ENCODE measurements at regions not wholly inside any gene's neighbourhood (a gene's known extent, or its start where the extent isn't known, plus 50 kb on each side); places are given as distances from the start of the nearest gene placed in this dataset.

- Histone ChIP-seq H3K36me3 (ENCODE audit: insufficient read depth, insufficient read length, low read length) (no peaks in the 10 kb centered on the region), H3K9me3 (ENCODE audit: insufficient read depth, low read length) (peaks cover 13% of the 10 kb centered on the region; the same call in 1 of the 2 replicates), H3K4me3 (ENCODE audit: insufficient read length, low read depth) (no peak overlapping the region), H3K27me3 (ENCODE audit: insufficient read depth, insufficient read length) (no peaks in the 10 kb centered on the region), H3K9ac (ENCODE audit: insufficient read length, low read depth) (no peak overlapping the region), H3K4me1 (ENCODE audit: insufficient read depth, insufficient read length) (no peaks in the 10 kb centered on the region)
- DNase-seq (ENCODE audit: low read depth, low spot score): no peak
- TF ChIP-seq SUZ12 (IDR thresholded peaks at IDR 0.05; ENCODE audit: extremely low read depth, insufficient read depth, insufficient read length): no peak
- TF ChIP-seq ZNF274 (IDR thresholded peaks at IDR 0.05; ENCODE audit: low read depth, low read length): no peak
Observed at GRCh38 chr4:163748449-163748848, 254.0 kb downstream of the TMA16 start.

DNA sequence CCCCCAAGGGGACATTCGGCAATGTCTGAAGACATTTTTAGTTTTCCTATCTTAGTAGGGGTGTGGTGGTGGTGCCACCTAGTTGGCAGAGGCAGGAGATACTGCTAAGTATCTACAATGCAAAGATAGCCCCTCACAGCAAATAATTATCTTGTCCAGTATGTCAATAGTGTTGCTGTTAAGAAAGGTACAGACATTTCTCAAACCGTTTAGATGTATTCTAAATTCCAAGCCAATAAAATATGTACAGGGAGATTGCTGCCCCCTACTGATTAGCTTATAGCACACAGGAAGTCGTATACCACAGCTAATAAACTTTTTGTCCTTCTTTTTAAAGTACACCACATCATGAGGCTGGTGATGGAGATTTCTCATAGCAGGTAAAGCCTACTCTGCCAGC lies 260.5 kb downstream of the TMA16 start:
- H3K27me3 ChIP-seq (ENCODE audit: insufficient read depth, insufficient read length): no peaks in the 10 kb centered on the region
- no peak for TF ChIP-seq YY1 (IDR thresholded peaks at IDR 0.05; ENCODE audit: insufficient read depth, insufficient read length)
- no peak for TF ChIP-seq ZNF274 (IDR thresholded peaks at IDR 0.05; ENCODE audit: low read depth, low read length)
- no peak for TF ChIP-seq SUZ12 (IDR thresholded peaks at IDR 0.05; ENCODE audit: extremely low read depth, insufficient read depth, insufficient read length)
- no peak for DNase-seq (ENCODE audit: low read depth, low spot score)
- no peaks in the 10 kb centered on the region for H3K36me3 ChIP-seq (ENCODE audit: insufficient read depth, insufficient read length, low read length)
- H3K9me3 ChIP-seq (ENCODE audit: insufficient read depth, low read length): no peaks in the 10 kb centered on the region
- no peak overlapping the region for H3K9ac ChIP-seq (ENCODE audit: insufficient read length, low read depth)
- no peak overlapping the region for H3K4me3 ChIP-seq (ENCODE audit: insufficient read length, low read depth)
- no peaks in the 10 kb centered on the region for H3K4me1 ChIP-seq (ENCODE audit: insufficient read depth, insufficient read length)

GRCh38 chr4:163757219-163757618 lies 262.7 kb downstream of the TMA16 start:
- H3K4me1 ChIP-seq (ENCODE audit: insufficient read depth, insufficient read length): no peaks in the 10 kb centered on the region
- no peak for DNase-seq (ENCODE audit: low read depth, low spot score)
- H3K36me3 ChIP-seq (ENCODE audit: insufficient read depth, insufficient read length, low read length): no peaks in the 10 kb centered on the region
- no peak overlapping the region for H3K4me3 ChIP-seq (ENCODE audit: insufficient read length, low read depth)
- no peaks in the 10 kb centered on the region for H3K27me3 ChIP-seq (ENCODE audit: insufficient read depth, insufficient read length)
- H3K9me3 ChIP-seq (ENCODE audit: insufficient read depth, low read length): no peaks in the 10 kb centered on the region
- no peak overlapping the region for H3K9ac ChIP-seq (ENCODE audit: insufficient read length, low read depth)
- no peak for TF ChIP-seq ZNF274 (IDR thresholded peaks at IDR 0.05; ENCODE audit: low read depth, low read length)
- no peak for TF ChIP-seq YY1 (IDR thresholded peaks at IDR 0.05; ENCODE audit: insufficient read depth, insufficient read length)
- no peak for TF ChIP-seq SUZ12 (IDR thresholded peaks at IDR 0.05; ENCODE audit: extremely low read depth, insufficient read depth, insufficient read length)

- Histone ChIP-seq H3K9me3 (ENCODE audit: insufficient read depth, low read length) (no peaks in the 10 kb centered on the region), H3K36me3 (ENCODE audit: insufficient read depth, insufficient read length, low read length) (no peaks in the 10 kb centered on the region), H3K9ac (ENCODE audit: insufficient read length, low read depth) (no peak overlapping the region), H3K27me3 (ENCODE audit: insufficient read depth, insufficient read length) (no peaks in the 10 kb centered on the region), H3K4me3 (ENCODE audit: insufficient read length, low read depth) (no peak overlapping the region), H3K4me1 (ENCODE audit: insufficient read depth, insufficient read length) (no peaks in the 10 kb centered on the region)
- DNase-seq (ENCODE audit: low read depth, low spot score): no peak
- TF ChIP-seq SUZ12 (IDR thresholded peaks at IDR 0.05; ENCODE audit: extremely low read depth, insufficient read depth, insufficient read length) (no peak), YY1 (IDR thresholded peaks at IDR 0.05; ENCODE audit: insufficient read depth, insufficient read length) (no peak), ZNF274 (IDR thresholded peaks at IDR 0.05; ENCODE audit: low read depth, low read length) (no peak)
Observed at GRCh38 chr4:163758032-163758431, 263.5 kb downstream of the TMA16 start.

- Histone ChIP-seq H3K27me3 (ENCODE audit: insufficient read depth, insufficient read length) (no peaks in the 10 kb centered on the region), H3K9ac (ENCODE audit: insufficient read length, low read depth) (no peak overlapping the region), H3K4me1 (ENCODE audit: insufficient read depth, insufficient read length) (no peaks in the 10 kb centered on the region), H3K4me3 (ENCODE audit: insufficient read length, low read depth) (no peak overlapping the region), H3K36me3 (ENCODE audit: insufficient read depth, insufficient read length, low read length) (no peaks in the 10 kb centered on the region), H3K9me3 (ENCODE audit: insufficient read depth, low read length) (no peaks in the 10 kb centered on the region)
- no peak for TF ChIP-seq ZNF274 (IDR thresholded peaks at IDR 0.05; ENCODE audit: low read depth, low read length)
- no peak for TF ChIP-seq YY1 (IDR thresholded peaks at IDR 0.05; ENCODE audit: insufficient read depth, insufficient read length)
- no peak for TF ChIP-seq SUZ12 (IDR thresholded peaks at IDR 0.05; ENCODE audit: extremely low read depth, insufficient read depth, insufficient read length)
- DNase-seq (ENCODE audit: low read depth, low spot score): no peak
Observed at GRCh38 chr4:163762741-163763140, 268.3 kb downstream of the TMA16 start.

DNA sequence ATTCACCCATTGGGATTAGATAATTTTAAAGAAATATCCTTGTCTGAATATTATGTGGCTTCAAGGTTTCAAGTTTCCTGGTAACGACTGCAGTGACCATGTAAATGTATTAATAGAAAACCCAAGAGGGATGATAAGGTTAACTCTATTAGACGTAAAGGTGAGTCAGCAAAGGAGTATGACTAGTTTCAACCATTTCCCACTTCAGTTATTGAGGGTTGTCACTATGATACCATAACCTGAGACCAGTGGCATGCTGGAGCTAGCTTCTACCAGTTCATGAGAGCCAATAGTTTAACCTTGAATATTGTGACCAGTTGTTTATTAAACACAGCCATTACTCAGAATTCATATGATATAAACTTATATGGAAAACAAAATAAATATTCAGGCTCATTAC lies 270.1 kb downstream of the TMA16 start:
- Histone ChIP-seq H3K9ac (ENCODE audit: insufficient read length, low read depth) (no peak overlapping the region), H3K4me3 (ENCODE audit: insufficient read length, low read depth) (no peak overlapping the region), H3K4me1 (ENCODE audit: insufficient read depth, insufficient read length) (no peaks in the 10 kb centered on the region), H3K36me3 (ENCODE audit: insufficient read depth, insufficient read length, low read length) (no peaks in the 10 kb centered on the region), H3K9me3 (ENCODE audit: insufficient read depth, low read length) (no peaks in the 10 kb centered on the region), H3K27me3 (ENCODE audit: insufficient read depth, insufficient read length) (no peaks in the 10 kb centered on the region)
- DNase-seq (ENCODE audit: low read depth, low spot score): no peak
- TF ChIP-seq ZNF274 (IDR thresholded peaks at IDR 0.05; ENCODE audit: low read depth, low read length): no peak
- no peak for TF ChIP-seq YY1 (IDR thresholded peaks at IDR 0.05; ENCODE audit: insufficient read depth, insufficient read length)
- TF ChIP-seq SUZ12 (IDR thresholded peaks at IDR 0.05; ENCODE audit: extremely low read depth, insufficient read depth, insufficient read length): no peak

DNA sequence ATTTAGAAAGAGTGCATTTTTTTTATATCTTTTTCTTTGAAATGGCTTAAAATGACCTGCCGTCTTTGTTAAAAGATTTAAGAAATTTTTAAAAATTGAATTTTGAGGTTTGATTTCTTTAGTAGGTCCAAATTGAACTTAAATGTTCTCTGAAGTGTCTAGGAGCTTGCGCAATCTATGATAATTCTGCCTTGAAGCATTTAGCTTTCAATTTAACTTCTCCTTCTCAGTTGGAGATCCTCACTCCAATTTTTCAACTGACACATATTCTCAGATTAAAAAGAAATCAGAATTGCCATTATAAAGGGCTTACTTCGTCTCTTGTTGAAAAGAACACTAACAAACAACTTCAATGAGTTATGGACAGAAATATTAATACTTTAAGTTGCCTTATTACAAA lies 273.5 kb downstream of the TMA16 start:
- no peaks in the 10 kb centered on the region for H3K27me3 ChIP-seq (ENCODE audit: insufficient read depth, insufficient read length)
- no peak for DNase-seq (ENCODE audit: low read depth, low spot score)
- no peak overlapping the region for H3K9ac ChIP-seq (ENCODE audit: insufficient read length, low read depth)
- no peaks in the 10 kb centered on the region for H3K9me3 ChIP-seq (ENCODE audit: insufficient read depth, low read length)
- no peak overlapping the region for H3K4me3 ChIP-seq (ENCODE audit: insufficient read length, low read depth)
- no peaks in the 10 kb centered on the region for H3K36me3 ChIP-seq (ENCODE audit: insufficient read depth, insufficient read length, low read length)
- TF ChIP-seq ZNF274 (IDR thresholded peaks at IDR 0.05; ENCODE audit: low read depth, low read length) (no peak), SUZ12 (IDR thresholded peaks at IDR 0.05; ENCODE audit: extremely low read depth, insufficient read depth, insufficient read length) (no peak), YY1 (IDR thresholded peaks at IDR 0.05; ENCODE audit: insufficient read depth, insufficient read length) (no peak)
- H3K4me1 ChIP-seq (ENCODE audit: insufficient read depth, insufficient read length): no peaks in the 10 kb centered on the region

GRCh38 chr4:163772238-163772637 lies 277.7 kb downstream of the TMA16 start:
- no peak for TF ChIP-seq ZNF274 (IDR thresholded peaks at IDR 0.05; ENCODE audit: low read depth, low read length)
- TF ChIP-seq YY1 (IDR thresholded peaks at IDR 0.05; ENCODE audit: insufficient read depth, insufficient read length): no peak
- no peak for TF ChIP-seq SUZ12 (IDR thresholded peaks at IDR 0.05; ENCODE audit: extremely low read depth, insufficient read depth, insufficient read length)
- DNase-seq (ENCODE audit: low read depth, low spot score): no peak
- Histone ChIP-seq H3K36me3 (ENCODE audit: insufficient read depth, insufficient read length, low read length) (no peaks in the 10 kb centered on the region), H3K4me3 (ENCODE audit: insufficient read length, low read depth) (no peak overlapping the region), H3K4me1 (ENCODE audit: insufficient read depth, insufficient read length) (no peaks in the 10 kb centered on the region), H3K9me3 (ENCODE audit: insufficient read depth, low read length) (no peaks in the 10 kb centered on the region), H3K27me3 (ENCODE audit: insufficient read depth, insufficient read length) (no peaks in the 10 kb centered on the region), H3K9ac (ENCODE audit: insufficient read length, low read depth) (no peak overlapping the region)

Data from NT2/D1 (cell line).